SH-SY5Y (cell line): ENCODE measurements at regions not wholly inside any gene's neighbourhood (a gene's known extent, or its start where the extent isn't known, plus 50 kb on each side); places are given as distances from the start of the nearest gene placed in this dataset.

Experiments
- GATA2 ChIP-seq: IDR thresholded peaks from 2 replicates; pipeline ENCODE4 v1.6.1; 2011; ENCODE audit warnings: mild to moderate bottlenecking, low read depth, low read length
- GATA3 ChIP-seq: IDR thresholded peaks from 2 replicates; pipeline ENCODE4 v1.6.1; 2011; ENCODE audit warnings: low read depth, mild to moderate bottlenecking, low read length, moderate library complexity

DNA sequence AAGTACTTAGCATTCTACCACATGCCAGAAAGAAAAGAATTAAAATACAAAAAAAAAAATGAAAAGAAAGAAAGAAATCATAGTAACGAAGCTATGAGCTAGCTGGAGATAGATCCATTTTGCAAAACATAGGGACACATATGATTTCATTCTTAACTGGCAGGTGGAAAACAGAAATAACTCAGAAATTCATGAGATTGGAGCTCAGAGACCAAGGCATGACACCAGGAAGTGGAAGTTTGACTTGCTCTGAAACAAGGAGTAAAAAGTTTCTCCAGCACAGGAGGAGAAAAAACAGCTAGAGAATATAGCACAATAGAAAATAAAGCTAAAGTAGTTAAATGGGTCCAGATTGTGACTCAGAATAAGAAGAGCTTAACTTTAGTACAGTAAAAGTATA, 278.1 kb downstream of the ZEB2 start:
- TF ChIP-seq GATA2, result no peak
- TF ChIP-seq GATA3, result no peak
